Stomach (tissue), 4 donors: ENCODE measurements at regions not wholly inside any gene's neighbourhood (a gene's known extent, or its start where the extent isn't known, plus 50 kb on each side); places are given as distances from the start of the nearest gene placed in this dataset.

ENCODE experiments used
- CTCF ChIP-seq, 7 experiments: fragments of 450-650 bp in 4 of 7; fragments of 200-600 bp in 3 of 7; sonication (generic) in 3 of 7; IDR thresholded peaks; one replicate each; pipeline ENCODE4 v1.5.1; 2016 to 2019; ENCODE audit warnings: antibody characterized with exemption in 7 of 7, control low read depth in 2 of 7, mild to moderate bottlenecking in 1 of 7
- EP300 ChIP-seq: sonication (generic); formaldehyde crosslinking; IDR thresholded peaks from one replicate; pipeline ENCODE4 v1.6.1; 2017; ENCODE audit warnings: antibody characterized with exemption
- POLR2A ChIP-seq, 4 donors: fragments of 450-650 bp; IDR thresholded peaks; one replicate each; pipeline ENCODE4 v1.6.1; 2016; ENCODE audit warnings: antibody characterized with exemption in 4 of 4, control low read depth in 2 of 4, mild to moderate bottlenecking in 1 of 4, moderate library complexity in 1 of 4

DNA sequence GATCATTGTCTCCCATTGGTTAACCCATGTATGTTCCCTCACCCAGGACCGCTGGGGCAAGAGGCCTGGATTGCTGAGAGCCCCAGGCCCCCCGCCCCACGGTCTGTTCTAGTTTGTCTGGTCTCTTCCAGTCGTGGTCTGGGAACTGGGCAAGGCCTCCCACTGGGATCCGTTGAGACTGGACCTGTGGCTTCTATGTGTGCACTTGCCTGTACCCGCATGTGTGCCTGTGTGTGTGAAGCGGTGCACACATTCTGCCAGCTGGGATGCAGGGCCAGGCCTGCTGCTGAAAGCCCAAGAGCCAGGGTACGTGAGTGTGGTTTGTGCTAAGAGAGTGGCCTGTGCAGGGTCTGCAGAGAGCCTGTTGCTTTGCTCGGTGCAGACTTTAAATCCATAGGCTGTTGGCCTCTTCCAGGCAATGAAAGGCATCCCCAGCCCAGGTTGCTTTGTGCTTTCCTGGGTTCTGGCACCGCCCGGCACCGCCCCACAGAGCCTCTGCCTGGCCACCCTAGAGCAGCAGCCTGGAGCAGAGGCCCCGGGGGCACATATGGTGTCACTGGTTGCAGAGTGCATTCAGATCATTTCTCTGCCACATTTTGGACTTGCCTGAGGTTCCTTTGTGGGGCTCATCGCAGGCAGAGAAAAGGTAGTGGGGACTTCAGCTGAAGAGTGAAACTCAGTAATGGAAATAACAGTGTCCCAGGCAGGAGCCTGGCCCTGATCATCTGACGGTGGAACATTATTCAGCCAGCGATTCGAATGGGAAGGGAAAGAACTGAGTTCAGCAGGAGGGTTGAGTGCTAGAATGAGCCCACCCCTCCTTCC is 215.5 kb downstream of the GLRX3 start:
- no peak for TF ChIP-seq CTCF (IDR thresholded peaks at IDR 0.05)
- no peak for TF ChIP-seq EP300
- no peak for TF ChIP-seq POLR2A (IDR thresholded peaks at IDR 0.05)
